H1 (cell line): ENCODE measurements at regions not wholly inside any gene's neighbourhood (a gene's known extent, or its start where the extent isn't known, plus 50 kb on each side); places are given as distances from the start of the nearest gene placed in this dataset.

Source experiments
- EGR1 ChIP-seq: IDR thresholded peaks from 2 replicates; pipeline ENCODE4 v1.6.1; 2011; ENCODE audit warnings: low read depth, low read length, borderline replicate concordance
- GABPA ChIP-seq: IDR thresholded peaks from 2 replicates; pipeline ENCODE4 v1.6.1; 2011; ENCODE audit warnings: mild to moderate bottlenecking, low read length, moderate library complexity, borderline replicate concordance; ENCODE audit not compliant: insufficient read depth
- KDM5A ChIP-seq: fragments of 200-600 bp; IDR thresholded peaks from 2 replicates; pipeline ENCODE4 v1.7.1; 2012; ENCODE audit warnings: mild to moderate bottlenecking, low read length, inconsistent platforms, mixed read lengths
- RNF2 ChIP-seq: fragments of 200-900, 300-1000 bp; sonication (generic); IDR thresholded peaks from 2 replicates; pipeline ENCODE4 v1.7.1; 2016; ENCODE audit warnings: borderline replicate concordance, low read depth, mild to moderate bottlenecking, antibody characterized with exemption, low read length; ENCODE audit not compliant: poor library complexity, severe bottlenecking; ENCODE audit errors: missing control alignments
- TAF7 ChIP-seq: optimal IDR thresholded peaks from 2 replicates; pipeline ENCODE3; 2011; ENCODE audit warnings: low read depth, mild to moderate bottlenecking, inconsistent platforms, low read length, moderate library complexity, borderline replicate concordance
- TF ChIP-seq, protein P1 (sequence below): IDR thresholded peaks from 2 replicates; pipeline ENCODE4 v1.6.1; 2012; ENCODE audit warnings: inconsistent platforms
- TF ChIP-seq, protein P2 (sequence below), 3 experiments: IDR thresholded peaks; 1 replicate in 2 of 3; 2 replicates in 1 of 3; pipeline versions ENCODE4 v1.5.1 to v1.6.1; 2011; ENCODE audit warnings: low read length in 3 of 3, mild to moderate bottlenecking in 3 of 3, inconsistent platforms in 2 of 3, low read depth in 1 of 3, moderate library complexity in 1 of 3; ENCODE audit not compliant: insufficient read depth in 1 of 3; ENCODE audit errors: control extremely low read depth in 1 of 3

DNA sequence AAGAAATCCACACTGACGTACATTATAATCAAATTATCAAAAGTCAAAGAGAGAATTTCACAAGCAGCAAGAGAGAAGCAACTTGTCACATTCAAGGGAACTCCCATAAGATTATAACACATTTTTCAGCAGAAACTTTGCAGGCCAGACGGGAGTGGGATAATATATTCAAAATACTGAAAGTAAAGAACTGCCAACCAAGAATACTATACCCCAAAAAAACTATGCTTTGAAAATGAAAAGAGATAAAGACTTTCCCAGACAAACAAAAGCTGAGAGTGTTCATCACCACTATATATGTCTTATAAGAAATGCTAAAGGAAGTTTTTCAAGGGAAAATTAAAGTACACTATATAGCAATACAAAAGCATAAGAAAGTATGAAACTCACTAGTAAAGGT, 91.5 kb upstream of the PPP2R3A start:
- TF ChIP-seq EGR1: no peak
- no peak for TF ChIP-seq KDM5A
- no peak for TF ChIP-seq TAF7
- TF ChIP-seq, protein P1, sequence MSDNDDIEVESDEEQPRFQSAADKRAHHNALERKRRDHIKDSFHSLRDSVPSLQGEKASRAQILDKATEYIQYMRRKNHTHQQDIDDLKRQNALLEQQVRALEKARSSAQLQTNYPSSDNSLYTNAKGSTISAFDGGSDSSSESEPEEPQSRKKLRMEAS: no peak
- TF ChIP-seq RNF2: no peak
- TF ChIP-seq GABPA: no peak
- TF ChIP-seq, protein P2, sequence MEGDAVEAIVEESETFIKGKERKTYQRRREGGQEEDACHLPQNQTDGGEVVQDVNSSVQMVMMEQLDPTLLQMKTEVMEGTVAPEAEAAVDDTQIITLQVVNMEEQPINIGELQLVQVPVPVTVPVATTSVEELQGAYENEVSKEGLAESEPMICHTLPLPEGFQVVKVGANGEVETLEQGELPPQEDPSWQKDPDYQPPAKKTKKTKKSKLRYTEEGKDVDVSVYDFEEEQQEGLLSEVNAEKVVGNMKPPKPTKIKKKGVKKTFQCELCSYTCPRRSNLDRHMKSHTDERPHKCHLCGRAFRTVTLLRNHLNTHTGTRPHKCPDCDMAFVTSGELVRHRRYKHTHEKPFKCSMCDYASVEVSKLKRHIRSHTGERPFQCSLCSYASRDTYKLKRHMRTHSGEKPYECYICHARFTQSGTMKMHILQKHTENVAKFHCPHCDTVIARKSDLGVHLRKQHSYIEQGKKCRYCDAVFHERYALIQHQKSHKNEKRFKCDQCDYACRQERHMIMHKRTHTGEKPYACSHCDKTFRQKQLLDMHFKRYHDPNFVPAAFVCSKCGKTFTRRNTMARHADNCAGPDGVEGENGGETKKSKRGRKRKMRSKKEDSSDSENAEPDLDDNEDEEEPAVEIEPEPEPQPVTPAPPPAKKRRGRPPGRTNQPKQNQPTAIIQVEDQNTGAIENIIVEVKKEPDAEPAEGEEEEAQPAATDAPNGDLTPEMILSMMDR (IDR thresholded peaks at IDR 0.05; ENCODE audit: control extremely low read depth in 1 of 3, insufficient read depth in 1 of 3, low read depth in 1 of 3, low read length in 3 of 3): no peak
